ENCODE measurements at regions not wholly inside any gene's neighbourhood (a gene's known extent, or its start where the extent isn't known, plus 50 kb on each side); places are given as distances from the start of the nearest gene placed in this dataset.

DNA sequence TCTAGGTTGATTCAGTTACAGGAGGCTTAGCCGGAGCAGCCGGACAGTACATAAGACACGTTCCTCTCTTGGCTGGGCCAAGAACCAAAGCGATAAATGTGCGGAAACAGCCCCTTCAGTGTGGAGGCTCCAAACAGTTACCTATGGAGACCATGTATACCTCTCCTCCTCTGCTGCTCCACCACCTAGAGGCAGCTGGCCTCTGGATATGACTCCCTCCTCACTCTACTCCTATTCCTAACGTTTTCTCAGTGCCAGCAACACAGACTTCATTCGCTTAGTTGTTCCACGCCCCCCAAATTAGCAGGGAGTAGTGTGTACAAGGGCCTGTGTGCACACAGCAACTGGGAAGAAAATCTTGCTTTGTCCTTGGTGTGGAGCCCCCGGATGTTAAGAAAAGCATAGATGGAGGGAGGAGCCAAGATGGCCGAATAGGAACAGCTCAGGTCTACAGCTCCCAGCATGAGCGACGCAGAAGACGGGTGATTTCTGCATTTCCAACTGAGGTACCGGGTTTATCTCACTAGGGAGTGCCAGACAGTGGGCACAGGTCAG is 362.3 kb upstream of the KIRREL3 start:
- TF ChIP-seq, protein P1, sequence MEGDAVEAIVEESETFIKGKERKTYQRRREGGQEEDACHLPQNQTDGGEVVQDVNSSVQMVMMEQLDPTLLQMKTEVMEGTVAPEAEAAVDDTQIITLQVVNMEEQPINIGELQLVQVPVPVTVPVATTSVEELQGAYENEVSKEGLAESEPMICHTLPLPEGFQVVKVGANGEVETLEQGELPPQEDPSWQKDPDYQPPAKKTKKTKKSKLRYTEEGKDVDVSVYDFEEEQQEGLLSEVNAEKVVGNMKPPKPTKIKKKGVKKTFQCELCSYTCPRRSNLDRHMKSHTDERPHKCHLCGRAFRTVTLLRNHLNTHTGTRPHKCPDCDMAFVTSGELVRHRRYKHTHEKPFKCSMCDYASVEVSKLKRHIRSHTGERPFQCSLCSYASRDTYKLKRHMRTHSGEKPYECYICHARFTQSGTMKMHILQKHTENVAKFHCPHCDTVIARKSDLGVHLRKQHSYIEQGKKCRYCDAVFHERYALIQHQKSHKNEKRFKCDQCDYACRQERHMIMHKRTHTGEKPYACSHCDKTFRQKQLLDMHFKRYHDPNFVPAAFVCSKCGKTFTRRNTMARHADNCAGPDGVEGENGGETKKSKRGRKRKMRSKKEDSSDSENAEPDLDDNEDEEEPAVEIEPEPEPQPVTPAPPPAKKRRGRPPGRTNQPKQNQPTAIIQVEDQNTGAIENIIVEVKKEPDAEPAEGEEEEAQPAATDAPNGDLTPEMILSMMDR (IDR thresholded peaks at IDR 0.05; ENCODE audit: low read depth, low read length, poor library complexity, severe bottlenecking): no peak
- TF ChIP-seq EZH2phosphoT487 (IDR thresholded peaks at IDR 0.05; ENCODE audit: borderline replicate concordance, low read length): no peak

Measured in DOHH2 (cell line).